ENCODE measurements at regions not wholly inside any gene's neighbourhood (a gene's known extent, or its start where the extent isn't known, plus 50 kb on each side); places are given as distances from the start of the nearest gene placed in this dataset.

DNA sequence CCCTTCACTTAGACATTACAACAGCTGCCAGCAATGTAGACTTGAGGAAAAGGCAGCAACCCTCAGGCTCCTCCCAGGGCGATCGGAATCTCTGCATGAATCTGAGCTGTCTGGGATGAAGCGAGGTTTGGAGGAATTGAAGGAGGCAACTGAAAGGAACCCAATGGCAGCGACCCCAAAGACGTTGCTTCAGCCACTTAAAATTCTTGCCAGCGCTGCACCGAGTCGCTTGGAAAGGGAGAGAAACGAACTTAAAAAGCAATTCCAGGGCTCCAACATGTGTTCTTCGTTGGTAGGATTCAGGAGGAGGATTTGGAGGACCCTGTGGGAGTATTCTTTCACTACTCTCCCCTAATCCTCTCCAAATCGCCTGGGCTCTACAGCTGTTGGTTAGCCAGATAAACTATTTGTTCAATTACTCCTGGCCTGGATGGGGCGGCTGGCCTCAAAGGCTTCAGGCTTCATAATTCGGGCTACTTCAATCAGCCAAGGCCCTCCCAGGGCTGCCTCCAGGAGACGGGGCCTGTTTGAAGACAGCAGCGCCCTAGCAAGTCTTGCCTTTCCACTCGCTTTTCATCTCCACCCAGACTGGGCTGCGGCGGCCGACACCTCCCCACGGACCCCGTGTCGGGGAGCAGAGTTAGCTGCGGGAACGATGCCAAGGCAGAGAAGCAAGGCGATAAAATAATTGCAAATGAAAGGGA, 72.4 kb upstream of the TMEM45B start:
- H3K36me3 ChIP-seq (ENCODE audit: control insufficient read depth in 4 of 4, insufficient read depth in 4 of 4, low read length in 4 of 4): no peaks in the 10 kb centered on the region
- TF ChIP-seq, protein P1, sequence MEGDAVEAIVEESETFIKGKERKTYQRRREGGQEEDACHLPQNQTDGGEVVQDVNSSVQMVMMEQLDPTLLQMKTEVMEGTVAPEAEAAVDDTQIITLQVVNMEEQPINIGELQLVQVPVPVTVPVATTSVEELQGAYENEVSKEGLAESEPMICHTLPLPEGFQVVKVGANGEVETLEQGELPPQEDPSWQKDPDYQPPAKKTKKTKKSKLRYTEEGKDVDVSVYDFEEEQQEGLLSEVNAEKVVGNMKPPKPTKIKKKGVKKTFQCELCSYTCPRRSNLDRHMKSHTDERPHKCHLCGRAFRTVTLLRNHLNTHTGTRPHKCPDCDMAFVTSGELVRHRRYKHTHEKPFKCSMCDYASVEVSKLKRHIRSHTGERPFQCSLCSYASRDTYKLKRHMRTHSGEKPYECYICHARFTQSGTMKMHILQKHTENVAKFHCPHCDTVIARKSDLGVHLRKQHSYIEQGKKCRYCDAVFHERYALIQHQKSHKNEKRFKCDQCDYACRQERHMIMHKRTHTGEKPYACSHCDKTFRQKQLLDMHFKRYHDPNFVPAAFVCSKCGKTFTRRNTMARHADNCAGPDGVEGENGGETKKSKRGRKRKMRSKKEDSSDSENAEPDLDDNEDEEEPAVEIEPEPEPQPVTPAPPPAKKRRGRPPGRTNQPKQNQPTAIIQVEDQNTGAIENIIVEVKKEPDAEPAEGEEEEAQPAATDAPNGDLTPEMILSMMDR (IDR thresholded peaks at IDR 0.05; ENCODE audit: control extremely low read depth, extremely low read depth): no peak
- H3K9ac ChIP-seq (ENCODE audit: insufficient read depth in 1 of 2, low read length in 2 of 2): no peak overlapping the region
- peaks cover 0 to 2% (median 0%) of the 10 kb centered on the region in 4 donors for H3K9me3 ChIP-seq (ENCODE audit: control insufficient read depth in 4 of 4, insufficient read depth in 3 of 4, low read length in 3 of 4)
- 66 to 76% methylated on average over 25 of the region's 25 CpGs for WGBS, 2 donors
- no peak overlapping the region for H3K27ac ChIP-seq (ENCODE audit: low read depth in 1 of 2, low read length in 1 of 2)
- ATAC-seq (ENCODE audit: insufficient read depth, low FRiP score) (no peak), DNase-seq (no peak)
- peaks cover 0 to 5% (median 0%) of the 10 kb centered on the region in 3 donors for H3K27me3 ChIP-seq (ENCODE audit: control insufficient read depth in 3 of 3, insufficient read depth in 3 of 3, low read length in 2 of 3)
- no peaks in the 10 kb centered on the region for H3K4me1 ChIP-seq (ENCODE audit: control insufficient read depth in 5 of 5, insufficient read depth in 5 of 5, low read length in 5 of 5)
- no peak overlapping the region for H3K4me3 ChIP-seq

DNA sequence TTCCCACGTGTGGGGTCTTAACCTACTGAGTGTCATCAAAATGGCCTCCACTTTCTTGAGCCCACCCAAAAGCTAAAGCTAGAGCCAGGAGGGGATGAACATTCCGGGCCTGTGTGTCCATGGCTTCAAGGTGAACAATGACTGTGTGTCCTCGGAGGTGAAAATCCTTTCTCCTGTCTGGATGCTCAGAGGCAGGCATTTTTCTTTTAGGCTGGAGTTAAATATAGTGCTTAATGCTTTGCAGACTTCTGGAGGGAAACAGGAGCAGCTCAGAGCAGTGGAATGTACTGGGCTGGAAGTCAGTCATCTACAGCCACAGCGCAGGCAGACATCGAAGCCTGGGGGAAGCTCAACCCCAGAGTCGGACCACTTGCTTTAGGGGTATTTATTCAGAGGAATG, 68.6 kb upstream of the TMEM45B start:
- Histone ChIP-seq H3K27ac (ENCODE audit: low read depth in 1 of 2, low read length in 1 of 2) (no peak overlapping the region), H3K4me3 (no peak overlapping the region), H3K36me3 (ENCODE audit: control insufficient read depth in 4 of 4, insufficient read depth in 4 of 4, low read length in 4 of 4) (no peaks in the 10 kb centered on the region), H3K9me3 (ENCODE audit: control insufficient read depth in 4 of 4, insufficient read depth in 3 of 4, low read length in 3 of 4) (no peaks in the 10 kb centered on the region), H3K27me3 (ENCODE audit: control insufficient read depth in 3 of 3, insufficient read depth in 3 of 3, low read length in 2 of 3) (peaks cover 0 to 3% (median 0%) of the 10 kb centered on the region in 3 donors), H3K9ac (ENCODE audit: insufficient read depth in 1 of 2, low read length in 2 of 2) (no peak overlapping the region), H3K4me1 (ENCODE audit: control insufficient read depth in 5 of 5, insufficient read depth in 5 of 5, low read length in 5 of 5) (peaks cover 0 to 5% (median 0%) of the 10 kb centered on the region in 5 donors)
- ATAC-seq (ENCODE audit: insufficient read depth, low FRiP score) (no peak), DNase-seq (no peak)
- 83% methylated on average over 6 of the region's 6 CpGs for WGBS, 2 donors
- TF ChIP-seq, protein P1 (IDR thresholded peaks at IDR 0.05; ENCODE audit: control extremely low read depth, extremely low read depth): no peak

DNA sequence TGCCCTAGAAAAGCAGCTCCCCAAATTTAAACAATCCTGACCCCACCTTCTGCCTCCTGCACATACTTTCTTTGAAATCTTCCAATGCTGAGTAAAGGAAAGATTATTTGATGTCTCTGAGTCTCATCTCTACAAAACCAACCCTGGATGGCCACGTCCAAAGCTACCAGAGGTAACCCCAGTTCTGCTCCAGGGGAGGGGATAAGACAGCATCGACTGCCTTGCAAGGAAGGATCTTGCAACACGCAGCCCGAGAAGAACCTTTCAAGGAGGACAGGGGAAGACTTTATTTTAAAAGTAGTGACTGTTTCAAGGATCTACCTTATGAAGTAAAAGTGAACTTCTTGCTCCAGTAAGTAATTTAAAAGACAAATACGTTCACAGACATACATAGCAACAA, 66.5 kb upstream of the TMEM45B start:
- Histone ChIP-seq H3K36me3 (ENCODE audit: control insufficient read depth in 4 of 4, insufficient read depth in 4 of 4, low read length in 4 of 4) (no peaks in the 10 kb centered on the region), H3K27me3 (ENCODE audit: control insufficient read depth in 3 of 3, insufficient read depth in 3 of 3, low read length in 2 of 3) (peaks cover 0 to 1% (median 0%) of the 10 kb centered on the region in 3 donors), H3K4me3 (no peak overlapping the region), H3K4me1 (ENCODE audit: control insufficient read depth in 5 of 5, insufficient read depth in 5 of 5, low read length in 5 of 5) (peaks cover 0 to 5% (median 0%) of the 10 kb centered on the region in 5 donors), H3K9me3 (ENCODE audit: control insufficient read depth in 4 of 4, insufficient read depth in 3 of 4, low read length in 3 of 4) (no peaks in the 10 kb centered on the region), H3K27ac (ENCODE audit: low read depth in 1 of 2, low read length in 1 of 2) (no peak overlapping the region), H3K9ac (ENCODE audit: insufficient read depth in 1 of 2, low read length in 2 of 2) (no peak overlapping the region)
- DNase-seq (no peak), ATAC-seq (ENCODE audit: insufficient read depth, low FRiP score) (no peak)
- TF ChIP-seq, protein P1 (IDR thresholded peaks at IDR 0.05; ENCODE audit: control extremely low read depth, extremely low read depth): no peak
- WGBS, 2 donors: 68 to 81% methylated on average over 5 of the region's 5 CpGs
